OCI-LY3 (cell line): ENCODE measurements at regions not wholly inside any gene's neighbourhood (a gene's known extent, or its start where the extent isn't known, plus 50 kb on each side); places are given as distances from the start of the nearest gene placed in this dataset.

Source experiments
- EZH2phosphoT487 ChIP-seq: fragments of 200-600 bp; shearing (Covaris generic); IDR thresholded peaks from 2 replicates; pipeline ENCODE4 v1.6.1; 2018; ENCODE audit warnings: antibody characterized with exemption, mixed run types, low read depth
- TF ChIP-seq, protein P1 (sequence below): fragments of 200-600, 300-600 bp; sonication (generic); IDR thresholded peaks from 2 replicates; pipeline ENCODE4 v1.5.1; 2014; ENCODE audit warnings: antibody characterized with exemption, low read length, low read depth

DNA sequence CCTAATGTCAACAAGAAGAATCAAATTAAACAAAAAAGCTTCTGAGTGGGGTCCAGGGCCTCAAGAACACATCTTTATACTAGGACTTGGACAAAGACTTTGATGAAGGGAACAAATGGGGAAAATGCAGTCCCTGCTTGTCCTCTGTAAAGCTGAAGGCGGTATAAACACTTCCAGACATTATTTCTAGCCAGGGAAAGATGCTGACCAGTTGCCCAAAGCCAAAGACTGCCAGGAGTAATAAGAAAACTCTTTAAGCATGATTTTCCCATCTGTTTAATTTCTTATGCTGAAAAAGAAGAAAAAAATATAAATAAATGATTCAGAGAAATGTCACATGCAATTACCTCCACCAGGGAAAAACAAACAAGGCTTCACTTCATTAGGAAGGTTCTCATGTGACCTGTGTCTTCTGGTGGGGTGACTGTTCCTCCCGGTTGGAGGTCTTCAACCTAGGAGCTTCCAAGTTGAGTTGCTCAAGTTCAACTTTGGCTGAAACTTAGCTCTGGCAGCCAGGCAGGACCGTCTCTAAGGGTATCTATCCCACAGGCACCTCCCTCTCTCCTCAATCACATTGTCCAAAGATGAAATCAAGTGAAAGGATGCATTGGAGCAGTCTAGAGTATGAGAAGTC lies 65.2 kb upstream of the KCNE2 start:
- TF ChIP-seq, protein P1, sequence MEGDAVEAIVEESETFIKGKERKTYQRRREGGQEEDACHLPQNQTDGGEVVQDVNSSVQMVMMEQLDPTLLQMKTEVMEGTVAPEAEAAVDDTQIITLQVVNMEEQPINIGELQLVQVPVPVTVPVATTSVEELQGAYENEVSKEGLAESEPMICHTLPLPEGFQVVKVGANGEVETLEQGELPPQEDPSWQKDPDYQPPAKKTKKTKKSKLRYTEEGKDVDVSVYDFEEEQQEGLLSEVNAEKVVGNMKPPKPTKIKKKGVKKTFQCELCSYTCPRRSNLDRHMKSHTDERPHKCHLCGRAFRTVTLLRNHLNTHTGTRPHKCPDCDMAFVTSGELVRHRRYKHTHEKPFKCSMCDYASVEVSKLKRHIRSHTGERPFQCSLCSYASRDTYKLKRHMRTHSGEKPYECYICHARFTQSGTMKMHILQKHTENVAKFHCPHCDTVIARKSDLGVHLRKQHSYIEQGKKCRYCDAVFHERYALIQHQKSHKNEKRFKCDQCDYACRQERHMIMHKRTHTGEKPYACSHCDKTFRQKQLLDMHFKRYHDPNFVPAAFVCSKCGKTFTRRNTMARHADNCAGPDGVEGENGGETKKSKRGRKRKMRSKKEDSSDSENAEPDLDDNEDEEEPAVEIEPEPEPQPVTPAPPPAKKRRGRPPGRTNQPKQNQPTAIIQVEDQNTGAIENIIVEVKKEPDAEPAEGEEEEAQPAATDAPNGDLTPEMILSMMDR, result no peak
- no peak for TF ChIP-seq EZH2phosphoT487
